ENCODE measurements at regions not wholly inside any gene's neighbourhood (a gene's known extent, or its start where the extent isn't known, plus 50 kb on each side); places are given as distances from the start of the nearest gene placed in this dataset.
"Not testable (repeated sequence)": the region's sequence is repeated elsewhere in the genome, so short reads cannot be mapped to it uniquely, and the experiment has no call there.

DNA sequence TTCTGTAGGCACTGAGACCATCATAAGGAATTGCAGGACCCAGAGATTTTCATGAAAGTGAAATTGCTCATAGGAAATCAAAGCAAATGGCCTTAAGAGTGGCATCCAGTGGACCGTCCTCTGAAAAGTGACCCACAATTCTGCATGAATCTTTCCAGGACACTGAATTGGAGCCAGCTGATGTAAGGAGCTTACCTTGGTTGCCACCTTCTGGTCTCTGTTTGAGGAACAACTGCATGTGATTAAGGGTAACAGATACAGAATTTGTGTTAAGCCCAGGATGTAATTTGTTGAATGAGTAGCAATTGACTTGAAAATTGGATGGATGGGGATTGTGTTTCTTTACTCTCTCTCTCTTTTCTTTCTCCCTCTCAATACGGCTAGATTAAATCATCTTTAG, 49.9 kb upstream of the GAS1 start:
- no peak for ATAC-seq
- no peak for DNase-seq (ENCODE audit: low spot score)

DNA sequence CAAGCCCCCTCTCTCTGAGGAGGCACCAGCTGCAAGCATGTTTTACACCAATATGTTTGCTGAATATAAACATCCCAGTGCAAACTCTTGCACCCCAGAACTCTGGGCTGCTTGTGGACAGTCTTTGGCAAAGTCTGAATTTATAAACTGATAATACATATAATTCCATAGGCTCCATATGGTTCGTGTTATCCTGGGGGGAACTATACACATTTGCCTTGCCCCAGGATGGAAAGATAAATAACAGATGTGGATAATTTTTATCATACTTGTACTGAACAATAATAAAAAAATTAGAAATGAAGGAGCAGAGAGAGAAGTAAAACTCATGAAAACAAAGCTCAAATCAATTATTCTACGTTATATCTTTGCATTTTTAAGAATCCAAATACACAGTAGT, 50.6 kb upstream of the GAS1 start:
- ATAC-seq, result no peak
- DNase-seq (ENCODE audit: low spot score), result no peak

DNA sequence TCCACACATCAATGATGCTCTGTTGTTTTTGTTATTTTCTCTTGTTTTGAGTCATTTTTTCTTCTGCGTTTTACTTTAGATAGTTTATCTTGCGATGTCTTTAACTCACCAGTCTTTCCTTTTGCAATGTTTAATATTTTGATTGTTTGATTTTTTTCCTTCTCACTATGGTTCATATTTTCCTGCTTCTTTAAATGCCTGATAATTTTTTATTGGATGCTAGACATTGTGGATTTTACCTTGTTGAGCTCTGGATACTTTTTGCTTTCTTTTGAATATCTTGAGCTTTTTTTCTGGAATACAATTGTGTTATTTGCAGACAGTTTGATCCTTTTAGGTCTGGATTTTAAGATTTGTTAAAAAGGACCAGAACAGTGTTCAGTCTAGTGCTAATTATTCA, 55.2 kb upstream of the GAS1 start:
- DNase-seq (ENCODE audit: low spot score) (no peak), ATAC-seq (no peak)

DNA sequence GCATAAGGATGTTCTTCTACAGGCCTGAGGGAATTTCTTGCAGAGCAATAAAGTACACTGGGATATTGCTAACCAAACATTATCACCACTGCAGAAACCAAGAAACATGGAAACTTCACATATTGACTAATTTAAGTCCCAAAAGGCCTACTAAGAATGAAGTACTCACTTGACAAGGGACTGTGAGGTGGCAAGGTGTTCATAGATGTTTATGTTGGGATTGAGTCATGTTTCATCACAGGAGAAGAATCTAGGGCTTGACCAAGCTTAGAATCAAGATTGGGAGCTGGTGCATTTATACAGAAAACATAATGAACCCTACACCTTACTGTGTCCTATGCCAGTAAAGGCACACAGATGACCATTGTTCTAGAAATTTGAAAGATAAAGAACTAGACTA, 56.7 kb upstream of the GAS1 start:
- no peak for DNase-seq (ENCODE audit: low spot score)
- no peak for ATAC-seq

DNA sequence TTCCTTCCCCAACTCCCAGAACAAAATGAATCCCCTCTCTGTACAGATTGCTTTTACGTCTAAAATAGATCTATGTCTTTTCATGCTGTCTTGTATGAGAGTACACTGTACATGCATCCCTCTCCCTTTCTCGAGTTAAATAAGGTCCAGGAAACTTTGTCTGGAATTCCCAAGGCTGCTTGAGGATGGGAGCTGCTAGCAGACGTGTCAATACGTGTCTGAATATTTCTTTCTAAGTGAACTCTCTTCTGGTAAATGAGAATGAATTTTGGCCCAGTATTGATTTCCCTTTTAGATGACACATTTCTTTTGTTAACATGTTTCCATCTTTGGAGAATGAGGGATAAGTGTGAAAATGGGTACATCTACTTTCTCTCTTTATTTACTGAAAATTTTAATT, 59.6 kb upstream of the GAS1 start:
- ATAC-seq (no peak), DNase-seq (ENCODE audit: low spot score) (no peak)

DNA sequence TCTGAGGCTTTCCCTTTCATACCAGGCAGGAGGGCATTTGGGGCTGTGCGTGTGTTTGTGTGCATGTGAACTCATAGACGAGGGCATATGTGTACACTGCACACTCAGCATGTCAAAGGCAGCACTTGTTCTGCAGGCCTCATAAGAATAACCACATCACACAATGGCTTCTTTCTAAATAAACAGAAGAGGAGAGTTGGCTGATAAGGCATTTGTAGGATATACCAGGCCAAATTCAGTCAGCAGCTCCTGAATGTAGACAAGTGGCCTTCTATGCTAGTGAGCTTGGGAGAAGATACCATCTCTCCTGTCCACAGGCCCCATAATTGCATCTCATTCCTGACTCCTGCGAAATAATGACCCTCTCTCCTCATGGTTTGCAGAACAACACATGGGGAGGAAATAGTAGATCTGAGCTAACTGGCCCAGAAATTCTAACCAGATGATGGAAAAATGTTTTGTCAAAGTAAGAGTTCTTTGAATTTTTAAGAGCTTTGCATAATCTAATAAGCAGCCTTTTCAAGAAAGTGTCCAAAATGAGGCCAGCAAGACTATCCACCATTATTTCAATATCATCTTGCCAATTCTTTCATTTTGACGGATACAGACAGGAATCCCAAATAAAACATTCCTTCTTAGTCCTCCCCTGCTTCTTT, 60.5 kb upstream of the GAS1 start:
- ATAC-seq (no peak), DNase-seq (ENCODE audit: low spot score) (no peak)

DNA sequence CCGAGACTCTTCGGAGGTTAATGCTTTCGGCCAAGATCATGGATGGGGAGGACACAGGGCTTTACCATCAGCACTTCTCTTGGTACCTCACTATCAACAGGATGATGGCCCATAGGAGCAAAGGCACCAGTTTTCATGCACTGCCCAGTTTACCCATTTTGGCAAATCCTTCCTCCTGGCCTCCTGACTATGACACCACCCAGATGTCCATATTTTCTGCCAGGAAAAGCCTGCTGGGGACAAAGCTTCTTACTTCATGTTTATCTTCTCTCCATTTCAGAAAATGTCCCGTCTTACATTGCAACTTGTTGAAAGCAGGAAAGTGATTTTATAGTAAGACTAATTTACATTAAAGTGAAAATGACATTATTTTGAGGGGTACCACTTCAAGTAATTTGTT, 61.4 kb upstream of the GAS1 start:
- ATAC-seq (no peak), DNase-seq (ENCODE audit: low spot score) (no peak)

DNA sequence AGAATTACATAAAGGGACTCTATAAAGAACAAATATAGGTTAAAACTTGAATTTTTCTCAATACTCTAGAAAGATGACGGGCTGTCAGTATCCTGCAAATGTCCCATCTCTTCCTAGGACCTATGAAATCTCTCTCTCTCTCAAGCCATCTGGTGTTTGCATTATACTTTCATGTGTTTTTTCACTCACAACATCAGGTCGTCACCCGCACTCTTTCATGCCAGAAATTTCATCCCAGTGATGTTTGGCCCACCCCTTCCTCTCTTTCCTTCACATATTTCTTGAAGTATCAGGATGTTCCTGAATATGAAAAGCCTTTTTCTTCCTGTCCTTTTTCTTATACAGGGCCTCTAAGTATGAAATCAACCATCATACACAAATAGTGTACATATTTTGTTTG, 63.3 kb upstream of the GAS1 start:
- DNase-seq (ENCODE audit: low spot score) (no peak), ATAC-seq (no peak)

DNA sequence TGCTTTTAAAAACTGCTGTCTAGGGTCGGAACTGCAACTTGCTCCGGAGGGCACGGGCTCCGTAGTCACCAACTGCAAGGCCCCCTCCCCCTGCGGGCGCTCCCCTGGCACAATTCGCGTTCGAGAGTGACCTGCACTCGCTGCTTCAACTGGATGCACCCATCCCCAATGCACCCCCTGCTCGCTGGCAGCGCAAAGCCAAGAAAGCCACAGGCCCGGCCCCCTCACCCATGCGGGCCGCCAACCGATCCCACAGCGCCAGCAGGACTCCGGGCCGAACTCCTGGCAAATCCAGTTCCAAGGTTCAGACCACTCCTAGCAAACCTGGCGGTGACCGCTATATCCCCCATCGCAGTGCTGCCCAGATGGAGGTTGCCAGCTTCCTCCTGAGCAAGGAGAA, 64.2 kb upstream of the GAS1 start:
- no peak for DNase-seq (ENCODE audit: low spot score)
- no peak for ATAC-seq

DNA sequence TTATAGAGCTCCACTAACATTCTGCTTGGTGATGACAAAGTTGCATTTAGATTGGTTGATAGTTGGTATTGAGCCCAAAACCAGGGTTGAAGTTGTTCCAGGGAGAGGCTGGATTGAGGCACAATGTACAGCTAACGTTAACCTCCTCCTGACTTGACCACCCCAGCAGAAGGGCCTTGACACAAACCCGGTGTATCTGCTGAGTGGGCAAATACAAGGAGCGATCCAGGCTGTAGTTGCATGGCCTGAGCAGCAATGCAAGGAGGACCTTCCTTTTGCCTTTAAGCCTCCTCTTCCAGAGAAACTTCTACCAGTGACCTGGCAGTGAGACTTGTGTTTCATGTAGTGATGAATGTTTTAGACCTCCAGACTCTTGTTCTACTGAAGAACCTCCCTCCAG, 66.2 kb upstream of the GAS1 start:
- DNase-seq (ENCODE audit: low spot score) (no peak), ATAC-seq (no peak)

DNA sequence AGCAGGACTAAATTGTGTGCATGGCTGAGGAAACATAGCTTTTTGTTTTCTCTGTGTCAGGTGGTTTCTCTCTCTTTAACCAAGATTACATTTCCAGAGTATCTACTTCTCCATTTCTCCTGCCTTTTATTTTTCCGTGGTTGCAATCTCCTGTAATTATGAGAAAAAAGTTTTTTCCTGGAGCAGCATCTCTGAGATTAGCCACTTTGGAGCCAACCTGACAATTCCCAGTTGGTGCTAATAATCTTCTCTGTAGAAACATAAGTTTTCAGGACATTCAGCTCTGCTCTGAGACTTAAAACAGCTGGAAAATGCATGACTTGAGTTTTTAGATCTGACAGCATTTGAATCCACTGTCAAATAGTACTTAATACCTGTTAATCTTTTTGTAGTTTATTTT, 67.1 kb upstream of the GAS1 start:
- ATAC-seq (no peak), DNase-seq (ENCODE audit: low spot score) (no peak)

DNA sequence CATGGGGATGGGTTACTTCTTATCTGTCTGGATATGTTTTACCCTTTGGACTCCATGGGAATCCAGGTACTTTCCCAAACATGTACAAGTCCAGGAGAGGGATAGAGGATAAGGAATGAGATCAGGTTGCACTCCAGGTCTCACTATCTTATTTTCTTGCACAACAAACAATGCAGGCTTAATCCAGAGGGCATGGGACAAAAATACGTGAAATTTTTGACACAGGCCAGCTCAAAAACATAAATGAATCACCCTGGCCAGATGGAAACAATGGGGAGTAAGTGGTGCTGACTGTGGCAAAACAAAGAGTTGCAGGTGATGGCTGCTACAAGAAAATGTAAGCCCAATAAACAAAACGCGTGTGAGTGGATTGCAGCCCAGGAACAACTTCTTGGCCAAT, 69.4 kb upstream of the GAS1 start:
- DNase-seq (ENCODE audit: low spot score), result no peak
- no peak for ATAC-seq

DNA sequence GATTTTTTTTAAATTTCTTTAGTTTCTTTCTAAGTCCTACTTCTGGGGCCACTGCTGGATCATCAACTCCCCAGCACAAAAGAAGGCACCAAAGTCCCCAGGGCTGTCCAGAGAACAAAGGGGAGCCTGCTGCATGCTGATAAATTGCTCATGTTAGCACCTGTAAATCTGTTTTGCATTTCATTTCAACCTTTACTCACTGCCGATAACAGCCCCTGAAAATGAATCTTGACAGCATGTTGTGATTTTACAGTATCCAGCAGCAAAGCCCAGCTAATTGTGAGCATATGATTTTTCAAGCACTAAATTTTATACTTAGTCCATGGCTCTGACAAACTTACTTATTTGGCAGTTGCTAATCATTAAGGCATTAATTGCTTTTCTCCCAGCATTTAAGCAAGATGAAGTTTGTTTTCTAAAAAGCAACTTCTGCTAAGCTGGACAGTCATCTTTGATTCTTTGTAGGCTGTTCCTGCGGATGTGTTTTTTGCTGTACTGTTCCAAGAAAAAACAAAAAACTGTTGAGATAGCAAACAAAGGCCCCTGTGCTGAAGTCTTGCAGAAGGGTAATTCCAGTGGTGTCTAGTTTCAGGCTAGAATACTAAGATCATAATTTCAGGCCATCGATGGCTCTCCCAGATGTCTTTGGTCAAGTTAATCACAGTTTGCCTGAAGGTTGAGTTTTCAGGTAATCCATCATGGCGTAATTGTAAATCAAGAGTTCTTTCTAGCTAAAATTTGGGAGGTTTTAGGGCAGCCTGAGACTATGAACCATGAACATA, 73.1 kb upstream of the GAS1 start:
- DNase-seq (ENCODE audit: low spot score) (no peak), ATAC-seq (no peak)

DNA sequence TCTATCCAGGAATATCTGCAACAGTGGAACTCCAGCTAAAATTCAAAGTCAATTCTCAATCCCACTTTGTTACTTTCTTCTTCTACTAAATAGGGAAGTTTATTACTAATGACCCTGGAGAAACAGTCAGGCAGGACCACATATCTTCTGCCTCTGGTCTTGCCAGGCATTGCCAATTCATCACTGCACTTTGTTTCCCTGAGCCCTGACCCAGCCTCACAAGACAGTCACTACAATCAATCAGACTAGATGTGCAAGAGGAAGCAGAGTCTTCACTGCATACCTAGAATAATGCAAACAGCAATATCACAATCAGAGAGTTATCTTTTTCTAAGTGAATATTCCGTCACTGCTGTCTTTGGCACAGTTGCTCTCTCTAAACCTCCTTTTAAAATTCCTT, 74.9 kb upstream of the GAS1 start:
- ATAC-seq (no peak), DNase-seq (ENCODE audit: low spot score) (no peak)

DNA sequence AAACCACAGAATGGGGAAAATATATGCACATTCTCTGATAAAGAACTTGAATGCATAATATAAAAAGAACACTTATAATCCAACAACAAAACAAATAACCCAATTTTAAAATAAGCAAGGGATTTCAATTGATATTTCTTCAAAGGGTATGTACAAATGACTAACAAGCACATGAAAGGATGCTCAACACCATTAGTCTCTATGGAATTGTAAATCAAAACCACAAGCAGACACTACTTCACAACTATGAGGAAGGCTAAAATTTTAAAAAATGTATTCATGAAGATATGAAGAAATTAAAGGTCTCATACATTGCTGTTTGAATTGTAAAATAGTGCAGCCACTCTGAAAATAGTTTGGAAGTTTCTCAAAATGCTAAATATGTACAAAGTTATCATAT, 78.9 kb upstream of the GAS1 start:
- ATAC-seq (no peak), DNase-seq (ENCODE audit: low spot score) (no peak)

DNA sequence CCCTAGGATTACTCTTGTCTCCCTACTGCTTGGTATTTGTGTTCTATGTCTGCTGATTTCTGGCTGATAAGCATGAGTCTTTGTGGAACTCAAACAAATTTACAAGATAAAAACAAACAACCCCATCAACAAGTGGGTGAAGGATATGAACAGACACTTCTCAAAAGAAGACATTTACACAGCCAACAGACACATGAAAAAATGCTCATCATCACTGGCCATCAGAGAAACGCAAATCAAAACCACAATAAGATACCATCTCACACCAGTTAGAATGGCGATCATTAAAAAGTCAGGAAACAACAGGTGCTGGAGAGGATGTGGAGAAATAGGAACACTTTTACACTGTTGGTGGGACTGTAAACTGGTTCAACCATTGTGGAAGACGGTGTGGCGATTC, 81.5 kb upstream of the GAS1 start:
- ATAC-seq; DNase-seq (ENCODE audit: low spot score): not testable (repeated sequence)

DNA sequence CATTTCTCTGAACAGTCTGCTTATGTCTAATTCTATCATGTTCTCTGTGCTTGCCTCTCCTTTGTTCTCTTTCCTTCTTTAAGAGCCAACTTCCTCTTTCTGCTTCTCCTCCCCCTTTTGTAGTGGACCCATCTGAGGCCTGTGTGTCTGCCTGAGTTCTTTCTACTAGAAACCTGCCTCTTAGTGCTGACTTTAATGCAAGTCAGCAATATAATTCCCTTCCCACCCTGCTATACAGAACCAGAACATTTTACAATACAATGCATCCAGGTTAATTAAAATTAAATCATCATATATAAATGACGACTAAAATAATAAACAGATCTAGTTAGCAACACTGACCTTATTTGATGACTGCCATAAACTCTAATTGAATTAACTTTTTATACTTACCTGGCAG, 82.6 kb upstream of the GAS1 start:
- no peak for DNase-seq (ENCODE audit: low spot score)
- no peak for ATAC-seq

DNA sequence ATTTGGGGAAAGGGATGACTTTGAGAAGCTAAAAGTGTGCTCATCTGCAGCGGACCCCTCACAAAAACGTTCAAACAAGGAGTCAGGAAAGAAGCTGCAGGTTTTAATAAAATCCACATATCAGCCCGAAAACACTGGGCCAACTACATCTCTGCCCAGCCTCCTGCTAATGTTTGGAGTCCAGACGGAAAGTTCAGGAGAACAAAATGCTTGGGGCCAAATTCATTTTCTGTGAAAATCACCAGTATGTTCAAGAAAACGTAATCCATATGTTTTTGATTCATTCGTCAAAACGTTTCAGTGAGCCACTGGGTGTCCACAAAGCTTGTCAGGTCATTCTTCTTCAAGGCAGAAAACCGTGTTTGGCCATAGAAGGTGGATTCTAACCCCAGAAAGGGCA, 87.5 kb upstream of the GAS1 start:
- DNase-seq (ENCODE audit: low spot score) (no peak), ATAC-seq (no peak)

DNA sequence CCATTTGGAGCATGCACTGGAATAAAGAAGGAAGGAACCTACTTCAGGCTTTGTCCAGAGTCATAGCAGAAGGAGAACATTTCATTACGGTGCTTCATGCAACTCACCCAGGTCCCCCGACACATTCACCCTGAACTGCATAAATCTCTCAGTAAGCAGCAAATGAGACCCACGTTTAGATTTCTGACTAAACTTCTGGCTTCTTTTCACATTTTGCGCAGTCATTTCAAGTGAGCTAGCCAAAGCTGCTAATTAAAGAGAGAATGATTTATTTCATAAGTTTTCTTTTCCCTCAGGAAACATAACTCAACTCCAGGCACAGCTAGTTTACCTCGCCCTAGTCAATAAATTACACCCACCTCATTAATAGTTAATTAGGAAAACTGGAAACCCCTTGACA, 88.6 kb upstream of the GAS1 start:
- ATAC-seq, result no peak

DNA sequence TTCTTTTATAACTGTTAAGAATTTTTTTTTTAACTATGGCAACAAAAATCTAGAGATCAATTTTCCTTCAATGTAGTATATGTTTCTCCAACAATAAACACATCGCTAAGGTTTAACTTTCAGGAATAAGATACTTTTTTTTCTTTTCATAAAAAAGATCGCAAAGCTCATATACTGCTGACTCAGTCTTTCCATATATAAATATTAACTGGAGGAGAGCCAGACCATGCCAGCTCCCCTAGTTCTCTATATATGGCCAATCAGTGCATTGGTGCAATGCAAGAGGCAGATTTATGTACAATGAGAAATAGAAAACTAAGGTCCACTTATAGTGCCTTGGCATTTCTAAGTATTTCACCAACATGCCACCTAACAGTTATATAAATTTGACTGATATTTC, 89.2 kb upstream of the GAS1 start:
- ATAC-seq (no peak), DNase-seq (ENCODE audit: low spot score) (no peak)

More for the DNA sequence above, 88.6 kb upstream of the GAS1 start:
- no peak for DNase-seq (ENCODE audit: low spot score)

DNA sequence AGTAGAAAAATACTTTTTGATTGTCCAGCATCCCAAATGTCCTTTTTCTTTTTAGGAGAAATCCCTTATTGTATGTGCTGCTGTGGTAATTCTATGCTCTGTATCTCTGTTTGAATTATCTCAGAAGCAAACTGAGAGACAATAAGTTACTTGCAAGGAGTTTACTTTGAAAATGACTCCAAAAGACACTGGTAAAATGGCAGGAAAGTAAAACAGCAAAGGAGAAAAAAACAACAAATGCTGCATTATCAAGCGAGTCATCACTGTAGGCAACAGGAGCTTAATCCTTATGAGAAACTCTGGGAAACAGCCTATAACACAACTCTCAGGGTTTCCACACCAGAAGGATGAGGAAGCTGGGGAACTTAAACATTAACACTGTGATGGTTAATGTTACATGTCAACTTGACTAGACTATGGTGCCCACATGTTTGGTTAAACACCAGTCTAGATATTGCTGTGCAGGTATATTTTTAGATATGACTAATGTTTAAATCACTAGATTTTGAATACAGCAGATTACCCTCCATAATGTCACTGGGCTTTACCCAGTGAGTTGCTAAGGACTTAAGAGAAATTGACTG, 92.6 kb upstream of the GAS1 start:
- DNase-seq (ENCODE audit: low spot score) (no peak), ATAC-seq (no peak)

DNA sequence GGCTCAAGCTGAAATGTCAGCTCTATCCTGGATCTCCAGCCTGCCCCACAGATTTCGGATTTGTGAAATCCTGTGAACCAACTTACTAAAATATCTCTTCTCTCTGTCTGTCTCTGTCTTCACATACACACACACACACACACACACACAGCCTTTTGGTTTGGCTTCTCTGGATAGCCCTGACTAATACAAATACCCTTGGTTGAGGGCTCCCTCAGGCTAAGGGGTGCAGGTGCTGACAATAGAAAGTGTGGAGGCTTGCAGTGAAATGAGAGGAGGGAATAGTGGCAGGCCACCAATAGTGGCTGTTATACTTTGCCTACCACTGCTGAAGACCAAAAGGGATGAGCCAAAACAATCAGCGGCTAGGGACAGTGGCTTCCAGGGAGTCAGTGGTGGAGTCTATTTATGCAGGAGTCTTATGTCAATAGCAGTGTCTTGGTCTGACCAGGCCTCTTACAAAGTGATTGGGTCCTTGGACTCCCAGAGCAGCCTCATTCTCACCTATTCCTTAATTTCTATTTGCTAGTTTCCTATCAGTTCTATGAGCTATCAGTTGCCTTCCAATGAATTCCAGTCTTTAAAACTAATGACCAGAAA, 93.2 kb upstream of the GAS1 start:
- DNase-seq (ENCODE audit: low spot score) (no peak), ATAC-seq (no peak)

Measured in left lobe of liver (tissue), 2 donors.